HG03039 (cell line): ENCODE measurements at regions not wholly inside any gene's neighbourhood (a gene's known extent, or its start where the extent isn't known, plus 50 kb on each side); places are given as distances from the start of the nearest gene placed in this dataset.

ENCODE experiments used
- ATAC-seq: cut with Tn5 transposase; IDR thresholded peaks from one replicate; pipeline ENCODE4 v1.9.1; 2021; ENCODE audit warnings: mild to moderate bottlenecking, moderate library complexity; ENCODE audit not compliant: unreplicated experiment

DNA sequence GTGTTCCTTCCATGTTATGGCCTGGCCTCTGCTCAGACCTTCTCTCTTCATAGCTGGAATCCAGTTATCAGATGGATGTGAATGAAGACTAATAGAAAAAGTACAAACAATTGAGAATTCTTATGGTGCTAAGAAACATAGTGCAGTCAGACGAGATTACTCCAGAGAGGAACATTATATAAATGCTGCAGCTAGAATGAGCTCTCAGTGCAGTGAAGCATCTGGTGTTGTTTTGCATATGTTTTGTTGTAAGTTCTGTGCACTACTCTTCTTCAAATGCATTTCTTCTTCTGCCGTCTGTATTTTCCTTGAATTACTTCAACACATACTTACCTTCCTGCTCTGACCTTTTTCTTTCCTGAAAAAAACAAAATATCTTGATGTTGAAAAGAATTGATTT is 602.4 kb upstream of the CDH18 start:
- no peak for ATAC-seq

DNA sequence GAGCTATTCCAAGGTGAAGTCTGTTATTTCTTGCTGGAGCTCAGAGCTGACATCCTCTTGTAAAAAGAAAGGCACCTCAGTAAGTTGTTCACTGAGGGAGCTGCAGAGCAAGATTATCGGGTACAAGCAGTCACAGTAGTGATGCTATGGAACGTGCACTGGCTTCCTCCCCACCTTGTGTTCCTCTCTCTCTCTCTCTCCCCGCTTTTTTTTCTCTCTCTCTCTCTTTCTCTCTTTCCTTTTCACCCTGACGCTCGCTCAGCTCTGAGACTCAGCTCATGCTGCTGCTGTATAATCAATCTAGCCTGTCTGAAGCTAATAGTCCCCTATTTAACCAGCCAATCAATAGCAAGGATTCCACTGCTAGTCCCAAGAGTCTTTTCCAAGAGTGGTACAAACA is 587.6 kb upstream of the CDH18 start:
- ATAC-seq = no peak

DNA sequence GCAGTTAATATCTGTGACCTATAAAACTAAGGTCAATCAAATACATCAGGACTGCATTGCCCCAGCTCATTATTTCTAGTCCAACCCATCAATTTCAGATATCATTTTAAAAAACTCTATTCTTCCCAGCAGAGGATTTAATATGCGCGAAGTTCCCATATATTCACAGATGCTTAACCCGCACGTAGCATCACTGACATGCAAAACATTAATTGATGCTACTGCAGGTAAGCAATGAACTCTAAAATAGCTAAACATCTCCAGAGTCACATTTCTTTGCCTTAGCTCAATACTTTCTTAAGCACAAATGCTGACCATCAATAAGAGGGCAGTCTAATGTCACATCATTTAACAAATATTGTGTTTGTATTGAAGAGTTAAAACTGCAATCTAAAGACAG is 586.6 kb upstream of the CDH18 start:
- no peak for ATAC-seq

DNA sequence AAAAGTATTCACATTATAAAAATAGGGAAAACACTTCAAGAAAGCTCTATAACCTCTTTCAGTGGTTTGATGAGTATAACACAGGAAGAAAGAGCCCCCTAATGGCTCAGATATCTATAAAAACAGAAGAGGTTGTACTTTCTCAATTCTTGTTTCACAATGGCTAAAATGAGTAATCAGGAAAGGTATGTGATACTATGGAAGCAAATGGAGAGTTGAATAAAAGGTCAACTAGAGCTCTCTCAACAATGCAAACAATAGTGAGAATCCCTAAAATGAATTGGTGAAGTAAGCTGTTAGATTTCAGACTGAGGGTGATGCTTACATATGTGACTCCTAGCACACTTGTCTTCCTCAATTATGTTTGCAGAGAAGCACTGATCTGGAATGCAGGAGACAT is 584.6 kb upstream of the CDH18 start:
- ATAC-seq = no peak

DNA sequence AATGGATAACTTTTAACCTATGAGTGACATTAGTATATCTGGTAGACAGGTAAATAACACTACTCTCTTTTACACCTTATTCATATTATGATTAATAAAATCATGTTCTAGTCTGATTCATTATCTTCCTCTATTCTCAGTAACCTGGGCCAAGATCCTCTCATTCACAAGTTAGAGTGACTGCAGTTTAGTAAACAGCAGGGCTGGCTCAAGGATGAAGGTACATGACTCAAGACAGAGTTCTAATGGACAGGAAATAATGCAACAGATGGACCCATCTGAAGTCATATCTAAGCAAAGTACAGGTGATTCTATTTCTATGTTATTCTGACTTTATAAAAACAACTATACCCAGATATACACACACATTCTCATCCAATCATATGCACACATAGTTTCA is 582.5 kb upstream of the CDH18 start:
- ATAC-seq = no peak

DNA sequence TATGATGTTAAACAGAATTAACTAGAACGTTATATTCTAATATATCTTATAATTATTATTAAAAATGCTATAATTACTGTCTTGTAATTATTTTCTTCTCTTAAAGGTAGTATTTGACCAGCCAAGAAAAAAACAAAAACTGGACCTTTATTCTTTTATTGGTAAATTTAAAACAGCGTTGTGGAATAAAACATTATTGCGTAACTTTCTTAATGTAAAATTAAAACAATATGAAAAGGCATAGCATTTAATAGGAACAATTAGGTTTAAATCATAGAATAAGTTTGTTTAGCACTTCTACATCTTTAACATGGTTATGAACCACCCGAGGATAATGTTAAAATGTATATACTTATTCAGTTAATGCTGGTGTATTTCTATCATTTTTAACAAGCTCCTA is 574.5 kb upstream of the CDH18 start:
- no peak for ATAC-seq

DNA sequence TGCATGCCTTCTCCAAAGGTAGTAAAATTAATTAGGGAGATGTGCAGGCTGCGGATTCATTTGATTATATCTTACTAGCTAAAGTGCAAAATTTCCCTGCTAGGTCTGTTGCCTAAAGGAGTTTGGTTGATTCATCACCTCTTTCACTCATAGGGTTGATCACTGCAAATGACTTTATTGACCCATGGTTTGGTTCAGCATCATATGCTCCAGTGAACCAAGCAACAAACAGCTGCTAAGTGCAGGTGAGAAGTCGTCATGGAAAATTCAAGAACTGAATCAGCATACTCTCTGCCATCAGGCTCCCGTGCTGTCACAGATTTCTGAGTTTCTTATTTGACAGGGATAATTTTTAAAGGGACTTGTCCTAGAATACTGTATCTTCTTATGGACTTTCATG is 571.8 kb upstream of the CDH18 start:
- ATAC-seq = no peak

DNA sequence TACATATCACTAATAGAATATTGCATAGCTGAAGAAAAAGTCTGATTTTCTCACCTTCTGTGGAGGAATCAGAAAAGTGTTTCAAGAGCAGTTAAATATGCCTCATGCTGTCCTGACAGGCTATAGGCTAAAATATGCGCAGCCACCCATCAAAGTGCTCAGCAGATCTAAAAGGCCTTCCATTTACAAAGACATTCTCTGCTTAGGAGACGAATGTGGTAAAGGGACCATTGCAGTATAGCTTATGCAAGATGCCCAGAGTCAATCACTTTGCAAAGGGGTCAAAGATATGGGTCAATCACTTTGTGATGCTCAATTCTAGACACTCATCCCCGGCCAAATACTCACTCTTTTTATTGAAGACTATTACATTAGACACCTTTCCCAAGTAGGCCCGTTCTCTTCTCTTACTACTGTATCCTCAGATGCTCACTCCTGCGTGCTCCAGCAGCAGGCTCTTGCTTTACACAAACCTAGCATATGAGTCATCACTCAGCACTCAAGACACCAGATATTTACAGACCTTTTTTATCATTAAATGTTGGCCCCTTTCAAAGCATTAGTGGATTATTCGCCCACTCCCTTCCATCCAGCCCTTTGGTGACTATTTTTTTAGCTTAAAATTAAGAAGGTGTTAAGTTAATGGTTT is 568.2 kb upstream of the CDH18 start:
- ATAC-seq = no peak

DNA sequence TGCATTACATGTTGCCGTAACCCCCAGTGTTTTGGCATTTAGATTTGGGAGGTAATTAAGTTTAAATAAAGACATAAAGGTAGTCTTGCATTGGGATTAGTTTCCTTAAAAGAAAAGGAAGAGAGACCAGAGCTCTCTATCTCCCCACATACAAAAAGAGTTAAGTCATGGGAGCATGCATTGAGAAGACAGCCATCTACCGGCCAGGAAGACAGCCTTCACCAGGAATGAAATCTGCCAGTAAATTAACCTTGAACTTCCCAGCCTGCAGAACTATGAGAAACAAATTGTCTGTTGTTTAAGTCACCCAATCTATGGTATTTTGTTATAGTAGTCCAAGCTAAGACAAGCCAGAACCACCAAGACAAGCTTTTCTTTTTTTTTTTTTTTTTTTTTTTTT is 567.0 kb upstream of the CDH18 start:
- no peak for ATAC-seq

DNA sequence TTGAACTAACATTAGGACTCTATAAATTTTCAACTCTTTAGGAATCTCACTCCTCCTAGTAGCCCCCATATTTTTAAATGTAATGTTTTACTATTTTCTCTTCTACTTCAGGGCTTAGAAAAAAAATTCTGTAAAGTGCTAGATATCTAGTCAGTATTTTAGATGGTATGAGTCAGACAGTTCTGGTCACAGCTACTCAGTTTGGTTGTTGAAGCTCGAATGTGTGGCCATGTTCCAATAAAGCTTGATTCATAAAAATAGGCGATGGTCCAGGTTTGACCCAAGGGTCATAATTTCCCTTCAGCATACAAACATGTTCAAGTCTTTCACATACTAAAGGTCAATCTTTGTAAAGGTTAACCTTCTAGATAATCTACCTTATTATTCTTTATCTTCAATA is 566.0 kb upstream of the CDH18 start:
- ATAC-seq = no peak

DNA sequence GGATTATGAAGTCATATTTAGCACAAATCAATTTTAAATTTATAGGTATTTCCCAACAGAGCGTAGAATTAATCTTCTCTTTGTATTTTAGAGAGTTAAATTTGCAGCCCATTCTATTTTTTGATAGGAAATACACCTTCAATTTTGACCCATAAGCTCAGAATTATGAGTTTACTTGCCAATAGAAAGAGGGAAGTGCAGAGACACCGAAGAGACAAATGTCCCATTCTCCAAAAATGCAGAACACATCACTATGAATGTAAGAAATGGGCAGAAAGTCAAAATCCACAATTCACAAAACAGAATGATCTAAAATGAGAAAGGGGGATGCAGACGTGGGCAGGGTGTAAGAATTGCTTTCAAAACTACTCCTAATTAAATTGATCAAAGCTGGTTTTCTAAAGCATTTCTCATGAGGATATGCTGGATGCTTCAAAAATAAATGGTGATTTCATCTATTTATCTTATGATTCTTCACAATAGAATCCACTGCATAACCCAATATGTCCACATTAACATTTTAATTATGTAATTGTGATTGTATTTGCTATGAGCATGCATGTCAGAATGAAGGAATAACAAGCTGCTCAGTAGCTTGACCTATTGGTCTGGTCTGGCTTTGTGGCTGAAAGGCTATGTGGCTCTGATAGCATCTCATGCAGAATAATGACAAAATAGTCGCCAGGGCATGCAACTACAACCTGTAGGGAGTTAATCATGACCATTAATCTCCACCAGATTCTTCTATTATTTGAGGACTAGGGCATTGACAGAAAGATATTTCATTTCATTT is 550.1 kb upstream of the CDH18 start:
- no peak for ATAC-seq

DNA sequence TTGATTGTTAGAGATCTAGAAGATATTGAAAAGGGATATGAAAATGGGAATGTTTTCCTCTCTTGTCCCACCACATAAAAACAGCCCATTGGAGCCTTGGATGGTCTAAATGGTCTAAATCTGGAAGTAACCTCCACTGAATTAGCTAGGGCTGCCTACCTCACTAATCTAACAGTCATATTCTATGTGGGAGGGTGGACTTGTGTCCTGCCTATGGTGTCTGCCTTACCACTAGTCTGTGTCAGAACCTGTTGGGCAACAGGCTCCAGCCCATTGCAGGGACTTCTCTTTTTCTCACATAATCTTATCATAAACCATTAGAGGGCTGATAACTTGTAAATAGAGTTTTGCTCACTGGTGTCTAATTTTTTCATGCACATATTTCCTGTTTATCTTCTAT is 548.8 kb upstream of the CDH18 start:
- ATAC-seq = no peak

DNA sequence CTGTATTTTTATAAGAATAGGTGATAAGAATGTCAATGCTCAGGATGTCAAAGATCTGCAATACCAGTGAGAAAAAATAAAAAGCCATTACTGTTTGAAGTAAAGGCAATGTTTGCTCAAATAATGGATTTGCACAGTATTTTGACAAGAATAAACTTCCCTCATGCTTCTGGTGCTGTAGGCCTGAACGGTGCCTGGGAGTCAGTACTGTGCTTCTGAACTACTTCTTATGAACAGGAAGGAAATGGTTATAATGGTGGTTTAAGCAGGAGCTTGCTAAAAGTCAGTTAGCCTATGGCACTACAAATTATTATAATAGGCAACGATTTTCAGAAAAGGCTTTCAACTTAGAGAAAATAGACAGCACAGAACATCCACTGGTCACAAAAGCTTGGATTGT is 548.3 kb upstream of the CDH18 start:
- ATAC-seq = no peak

DNA sequence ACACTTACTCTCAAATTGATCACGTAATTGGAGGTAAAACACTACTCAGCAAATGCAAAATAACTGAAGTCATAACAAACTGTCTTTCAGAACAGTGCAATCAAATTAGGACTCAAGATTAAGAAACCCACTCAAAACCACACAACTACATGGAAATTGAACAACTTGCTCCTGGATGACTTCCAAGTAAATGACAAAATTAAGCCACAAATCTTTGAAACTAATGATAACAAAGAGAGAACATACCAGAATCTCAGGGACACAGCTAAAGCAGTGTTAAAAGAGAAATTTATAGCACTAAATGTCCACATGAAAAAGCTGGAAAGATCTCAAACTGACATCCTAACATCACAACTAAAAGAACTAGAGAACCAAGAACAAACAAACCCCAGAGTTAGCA is 540.5 kb upstream of the CDH18 start:
- ATAC-seq = no peak

DNA sequence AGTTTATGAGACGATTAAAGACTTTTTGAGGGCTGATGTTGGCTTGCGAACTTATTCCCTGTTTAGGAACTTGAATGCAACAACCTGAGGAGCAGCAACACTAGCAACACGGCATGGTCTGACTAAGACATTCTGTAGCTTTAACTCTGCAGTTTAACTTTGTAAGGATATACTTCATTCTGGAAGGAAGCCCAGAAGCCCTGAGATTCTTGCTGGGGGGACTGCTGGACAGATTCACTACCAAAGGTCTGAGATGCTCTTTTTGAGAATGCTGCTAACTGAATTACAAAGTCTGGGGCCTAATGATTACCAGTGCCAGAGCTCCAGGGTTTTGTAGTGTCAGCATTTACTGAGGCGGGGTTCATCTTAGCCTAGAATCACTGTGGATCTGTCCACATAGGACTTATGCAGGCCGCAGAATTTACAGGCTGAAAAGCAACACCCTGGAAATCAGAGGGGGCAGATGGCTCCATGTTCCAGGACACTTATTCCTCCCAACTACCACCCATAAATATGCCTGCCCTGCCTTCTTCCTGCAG is 537.1 kb upstream of the CDH18 start:
- no peak for ATAC-seq

DNA sequence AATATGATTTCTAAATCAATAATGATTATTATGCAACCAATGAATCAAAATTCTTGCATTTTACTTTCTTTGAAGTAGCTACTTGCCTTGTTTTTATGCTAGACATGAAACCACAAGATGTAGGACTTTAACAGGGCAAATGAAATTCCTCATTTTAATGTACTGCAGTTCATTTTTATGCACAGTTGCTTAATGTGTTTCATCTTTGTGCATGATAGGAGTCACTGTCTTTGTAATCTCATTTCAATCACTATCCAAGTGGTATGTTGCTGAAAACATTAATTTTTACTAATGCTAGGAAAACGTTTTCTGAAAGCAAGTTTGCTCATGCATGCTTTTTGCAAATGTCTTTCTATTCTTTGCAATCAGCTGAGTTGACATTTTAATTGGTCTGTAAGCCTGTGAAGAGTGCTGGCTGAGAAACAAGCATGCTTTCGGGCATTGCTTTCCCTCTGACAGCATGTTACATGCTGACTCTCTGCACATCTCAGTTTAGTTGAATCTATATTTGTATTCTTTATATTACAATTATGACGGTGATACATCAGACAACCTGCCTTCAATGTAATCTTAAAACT is 535.0 kb upstream of the CDH18 start:
- no peak for ATAC-seq

DNA sequence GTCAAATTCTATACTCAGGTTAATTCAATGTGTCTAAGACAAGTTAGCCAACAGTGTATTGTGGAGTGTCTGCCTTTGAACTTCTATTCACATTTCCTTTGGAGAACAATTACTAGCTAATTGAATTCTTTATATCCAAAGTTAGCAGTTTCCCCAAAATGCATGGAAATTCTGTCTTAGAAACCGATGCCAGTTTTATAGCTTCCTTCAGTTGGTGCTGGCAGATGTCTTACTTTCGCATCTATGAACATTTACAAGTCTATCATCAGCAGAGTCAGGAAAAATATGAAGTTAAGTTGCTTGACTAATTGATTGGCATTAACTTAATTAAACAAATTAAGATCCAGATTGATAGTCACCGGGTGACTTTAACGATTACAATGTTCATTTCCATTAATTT is 527.6 kb upstream of the CDH18 start:
- ATAC-seq = no peak

DNA sequence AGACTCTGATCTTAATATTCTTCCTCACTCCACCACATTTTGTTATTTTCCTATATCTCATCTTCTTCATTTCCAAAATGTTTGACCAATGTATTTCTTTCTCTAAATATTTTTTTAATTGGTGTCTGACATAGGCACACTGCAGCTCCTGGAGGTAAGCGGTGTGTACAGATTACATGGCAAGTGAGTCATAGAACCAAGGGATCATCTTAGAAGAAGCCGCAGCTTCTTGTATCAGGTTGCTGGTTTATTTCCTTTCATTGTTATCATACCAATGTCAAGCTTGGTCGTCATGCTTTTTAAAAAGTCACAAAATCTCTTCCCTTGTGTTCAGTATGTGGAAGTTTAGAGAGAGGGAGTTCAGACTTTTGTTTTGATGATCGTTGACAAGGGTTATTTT is 526.1 kb upstream of the CDH18 start:
- ATAC-seq = no peak

DNA sequence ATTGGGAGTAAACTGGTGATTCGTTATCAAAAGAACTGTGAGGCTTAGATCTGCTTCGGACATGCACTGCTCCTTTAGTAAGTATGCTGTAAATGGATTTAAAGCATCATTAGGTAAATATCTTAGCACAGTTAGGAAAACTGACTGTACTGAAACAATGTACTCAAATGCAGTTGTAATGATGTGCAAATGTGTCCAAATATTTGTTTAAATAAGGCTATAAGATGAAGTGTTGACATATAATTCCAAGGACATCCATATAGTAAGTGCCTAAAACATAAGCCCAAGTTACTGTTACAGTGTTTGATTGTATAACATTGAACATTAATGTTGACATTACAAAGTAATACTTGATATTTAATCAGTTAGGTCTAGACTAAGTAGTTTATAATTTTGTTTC is 512.5 kb upstream of the CDH18 start:
- ATAC-seq = no peak

DNA sequence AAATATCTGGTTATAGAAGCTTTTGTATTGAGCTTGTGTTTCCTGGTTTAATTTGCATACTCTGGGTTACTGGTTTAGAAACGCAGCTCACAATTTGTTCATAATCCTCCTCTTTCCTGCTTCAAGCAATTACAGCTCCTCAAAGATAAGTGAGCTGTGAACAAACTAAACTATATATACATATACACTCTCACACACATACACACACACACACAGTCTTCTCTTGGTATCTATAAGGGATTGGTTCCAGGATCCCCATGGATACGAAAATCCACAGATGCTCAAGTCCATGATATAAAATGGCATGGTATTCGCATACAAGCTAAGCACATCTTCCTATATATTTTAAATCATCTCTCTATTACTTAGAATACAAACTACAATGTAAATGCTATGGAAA is 510.9 kb upstream of the CDH18 start:
- ATAC-seq = no peak

DNA sequence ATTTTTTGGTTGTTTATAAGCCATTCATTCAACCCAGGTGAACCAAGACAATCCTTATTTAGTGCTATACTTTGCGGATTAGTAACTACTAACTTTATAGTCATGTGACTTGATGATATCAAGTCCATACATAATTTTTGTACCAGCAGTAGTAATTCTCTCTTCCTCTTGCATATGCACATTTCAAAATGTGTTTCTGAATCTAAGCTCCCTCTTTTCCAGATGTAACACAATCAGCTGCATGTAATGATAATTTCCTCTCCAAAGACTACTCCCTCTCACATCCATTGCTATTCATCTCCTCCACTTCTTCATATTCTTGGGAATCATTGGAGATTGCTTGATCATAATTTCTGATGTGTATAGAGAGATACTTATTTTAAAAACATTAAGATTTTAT is 510.1 kb upstream of the CDH18 start:
- no peak for ATAC-seq

DNA sequence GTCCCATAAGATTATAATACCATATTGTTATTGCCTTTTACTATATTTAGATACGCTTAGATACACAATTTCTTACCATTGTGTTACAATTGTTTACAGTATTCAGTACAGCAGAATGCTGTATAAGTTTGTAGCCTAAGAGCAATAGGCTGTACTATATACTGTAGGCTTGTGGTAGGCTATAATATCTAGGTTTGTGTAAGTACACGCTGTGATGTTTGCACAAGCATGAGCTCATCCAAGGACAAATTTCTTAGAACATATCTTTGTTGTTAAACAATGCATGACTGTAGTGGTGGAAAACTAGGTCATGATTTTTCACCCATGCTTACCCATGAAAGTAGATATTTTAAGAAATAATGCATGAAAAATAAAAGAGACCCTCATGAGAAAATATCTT is 509.4 kb upstream of the CDH18 start:
- ATAC-seq = no peak
